Osteocyte (in vitro differentiated cells): ENCODE measurements at regions not wholly inside any gene's neighbourhood (a gene's known extent, or its start where the extent isn't known, plus 50 kb on each side); places are given as distances from the start of the nearest gene placed in this dataset.

Experiments used
- DNase-seq: peaks from one replicate; pipeline ENCODE4 v3.0.0; 2021; ENCODE audit warnings: mixed read lengths; ENCODE audit not compliant: unreplicated experiment; ENCODE audit errors: extremely low spot score
- H3K27ac Mint-ChIP-seq: one replicate; pipeline ENCODE4 v1.8.0; 2021; ENCODE audit warnings: mild to moderate bottlenecking, mixed read lengths; ENCODE audit not compliant: unreplicated experiment
- H3K27me3 Mint-ChIP-seq: one replicate; pipeline ENCODE4 v1.8.0; 2021; ENCODE audit warnings: mixed read lengths; ENCODE audit not compliant: unreplicated experiment
- H3K36me3 Mint-ChIP-seq: one replicate; pipeline ENCODE4 v1.8.0; 2021; ENCODE audit warnings: mixed read lengths; ENCODE audit not compliant: unreplicated experiment
- H3K4me1 Mint-ChIP-seq: one replicate; pipeline ENCODE4 v1.8.0; 2021; ENCODE audit warnings: mixed read lengths; ENCODE audit not compliant: unreplicated experiment
- H3K4me3 Mint-ChIP-seq: one replicate; pipeline ENCODE4 v1.8.0; 2021; ENCODE audit warnings: mild to moderate bottlenecking, moderate library complexity, mixed read lengths; ENCODE audit not compliant: unreplicated experiment
- H3K9me3 Mint-ChIP-seq: one replicate; pipeline ENCODE4 v1.8.0; 2021; ENCODE audit warnings: mixed read lengths; ENCODE audit not compliant: unreplicated experiment
- CTCF ChIP-seq: fragments of 200-600 bp; sonication (generic); IDR thresholded peaks from 2 replicates; pipeline ENCODE4 v1.5.0; 2021; ENCODE audit warnings: antibody characterized with exemption, mild to moderate bottlenecking, moderate library complexity

- Mint-ChIP-seq H3K4me3 (no peak overlapping the region), H3K27ac (no peak overlapping the region), H3K27me3 (peaks cover 30% of the 10 kb centered on the region), H3K36me3 (no peaks in the 10 kb centered on the region), H3K4me1 (no peaks in the 10 kb centered on the region), H3K9me3 (peaks cover 20% of the 10 kb centered on the region)
- DNase-seq = no peak
- TF ChIP-seq CTCF = no peak
These were observed 153.0 kb downstream of the ICOS start for GRCh38 chr2:204089574-204089973.

GRCh38 chr2:204090021-204090420 lies 153.5 kb downstream of the ICOS start:
- Mint-ChIP-seq H3K27ac (no peak overlapping the region), H3K9me3 (peaks cover 20% of the 10 kb centered on the region), H3K4me3 (no peak overlapping the region), H3K27me3 (peaks cover 33% of the 10 kb centered on the region), H3K4me1 (no peaks in the 10 kb centered on the region), H3K36me3 (no peaks in the 10 kb centered on the region)
- DNase-seq = no peak
- TF ChIP-seq CTCF = no peak

GRCh38 chr2:204104811-204105210 lies 168.2 kb downstream of the ICOS start:
- Mint-ChIP-seq H3K36me3 (no peaks in the 10 kb centered on the region), H3K27ac (no peak overlapping the region), H3K9me3 (no peaks in the 10 kb centered on the region), H3K27me3 (peaks cover 9% of the 10 kb centered on the region), H3K4me3 (no peak overlapping the region), H3K4me1 (peaks cover 34% of the 10 kb centered on the region)
- TF ChIP-seq CTCF = no peak
- no peak for DNase-seq

GRCh38 chr2:204108330-204108751 lies 171.8 kb downstream of the ICOS start:
- DNase-seq = no peak
- peak overlapping the region; percentile 94 for H3K27ac Mint-ChIP-seq
- no peaks in the 10 kb centered on the region for H3K9me3 Mint-ChIP-seq
- peak; percentile 81 for TF ChIP-seq CTCF
- H3K4me3 Mint-ChIP-seq = no peak overlapping the region
- H3K36me3 Mint-ChIP-seq = no peaks in the 10 kb centered on the region
- H3K4me1 Mint-ChIP-seq = peaks cover 55% of the 10 kb centered on the region
- peaks cover 4% of the 10 kb centered on the region for H3K27me3 Mint-ChIP-seq

GRCh38 chr2:204108781-204109295 lies 172.3 kb downstream of the ICOS start:
- H3K36me3 Mint-ChIP-seq = no peaks in the 10 kb centered on the region
- peak overlapping the region; percentile 94 for H3K27ac Mint-ChIP-seq
- no peaks in the 10 kb centered on the region for H3K9me3 Mint-ChIP-seq
- peaks cover 4% of the 10 kb centered on the region for H3K27me3 Mint-ChIP-seq
- DNase-seq = no peak
- no peak for TF ChIP-seq CTCF
- peaks cover 55% of the 10 kb centered on the region for H3K4me1 Mint-ChIP-seq
- H3K4me3 Mint-ChIP-seq = no peak overlapping the region
